ENCODE measurements at regions not wholly inside any gene's neighbourhood (a gene's known extent, or its start where the extent isn't known, plus 50 kb on each side); places are given as distances from the start of the nearest gene placed in this dataset.

GRCh38 chr4:159980826-159981468 is 878.1 kb downstream of the RAPGEF2 start:
- no peaks in the 10 kb centered on the region for H3K9me3 ChIP-seq (ENCODE audit: control insufficient read depth, insufficient read depth, low read depth, low read length)
- H3K27me3 ChIP-seq (ENCODE audit: control insufficient read depth, insufficient read depth, low read length): no peaks in the 10 kb centered on the region
- no peak overlapping the region for H3K27ac ChIP-seq (ENCODE audit: insufficient read depth, low read length)
- H3K79me2 ChIP-seq (ENCODE audit: control insufficient read depth, insufficient read depth, low read length): no peaks in the 10 kb centered on the region
- no peak overlapping the region for H3K9ac ChIP-seq (ENCODE audit: insufficient read depth, low read length)
- no peak for DNase-seq (ENCODE audit: low read depth in 2 of 2)
- TF ChIP-seq CTCF (conservative IDR thresholded peaks at IDR 0.05 in 1 of 2, IDR thresholded peaks at IDR 0.05 in 1 of 2; ENCODE audit: low read depth in 1 of 2, low read length in 2 of 2): no peak
- H3K4me1 ChIP-seq (ENCODE audit: control insufficient read depth, extremely low read depth, insufficient read depth, low read length): no peaks in the 10 kb centered on the region
- H3K4me2 ChIP-seq (ENCODE audit: extremely low read depth, insufficient read depth, low read length): no peak overlapping the region
- H4K20me1 ChIP-seq (ENCODE audit: control insufficient read depth, extremely low read depth, insufficient read depth, low read length): no peaks in the 10 kb centered on the region
- H3K36me3 ChIP-seq (ENCODE audit: control insufficient read depth, insufficient read depth, low read length): no peaks in the 10 kb centered on the region
- no peak overlapping the region for H3K4me3 ChIP-seq (replicated peaks in 1 of 4; ENCODE audit: control extremely low read depth in 1 of 4, insufficient read depth in 1 of 4, low read depth in 3 of 4, low read length in 4 of 4)
- no peak overlapping the region for H2AFZ ChIP-seq (ENCODE audit: low read length)

- Histone ChIP-seq H3K4me3 (replicated peaks in 1 of 4; ENCODE audit: control extremely low read depth in 1 of 4, insufficient read depth in 1 of 4, low read depth in 3 of 4, low read length in 4 of 4) (no peak overlapping the region), H2AFZ (ENCODE audit: low read length) (no peak overlapping the region), H3K27me3 (ENCODE audit: control insufficient read depth, insufficient read depth, low read length) (no peaks in the 10 kb centered on the region), H3K79me2 (ENCODE audit: control insufficient read depth, insufficient read depth, low read length) (no peaks in the 10 kb centered on the region), H3K27ac (ENCODE audit: insufficient read depth, low read length) (no peak overlapping the region), H3K4me2 (ENCODE audit: extremely low read depth, insufficient read depth, low read length) (no peak overlapping the region), H4K20me1 (ENCODE audit: control insufficient read depth, extremely low read depth, insufficient read depth, low read length) (no peaks in the 10 kb centered on the region), H3K9me3 (ENCODE audit: control insufficient read depth, insufficient read depth, low read depth, low read length) (no peaks in the 10 kb centered on the region), H3K9ac (ENCODE audit: insufficient read depth, low read length) (no peak overlapping the region), H3K4me1 (ENCODE audit: control insufficient read depth, extremely low read depth, insufficient read depth, low read length) (no peaks in the 10 kb centered on the region), H3K36me3 (ENCODE audit: control insufficient read depth, insufficient read depth, low read length) (no peaks in the 10 kb centered on the region)
- no peak for TF ChIP-seq EZH2 (IDR thresholded peaks at IDR 0.05; ENCODE audit: low read length, missing control alignments)
- no peak for TF ChIP-seq CTCF (conservative IDR thresholded peaks at IDR 0.05 in 1 of 2, IDR thresholded peaks at IDR 0.05 in 1 of 2; ENCODE audit: low read depth in 1 of 2, low read length in 2 of 2)
- no peak for DNase-seq (ENCODE audit: low read depth in 2 of 2)
These were observed 878.6 kb downstream of the RAPGEF2 start for GRCh38 chr4:159981469-159981856.

- Histone ChIP-seq H3K27ac (ENCODE audit: insufficient read depth, low read length) (no peak overlapping the region), H3K36me3 (ENCODE audit: control insufficient read depth, insufficient read depth, low read length) (no peaks in the 10 kb centered on the region), H3K9ac (ENCODE audit: insufficient read depth, low read length) (no peak overlapping the region), H3K9me3 (ENCODE audit: control insufficient read depth, insufficient read depth, low read depth, low read length) (no peaks in the 10 kb centered on the region), H2AFZ (ENCODE audit: low read length) (no peak overlapping the region), H3K4me1 (ENCODE audit: control insufficient read depth, extremely low read depth, insufficient read depth, low read length) (no peaks in the 10 kb centered on the region), H3K27me3 (ENCODE audit: control insufficient read depth, insufficient read depth, low read length) (no peaks in the 10 kb centered on the region), H3K4me2 (ENCODE audit: extremely low read depth, insufficient read depth, low read length) (no peak overlapping the region), H4K20me1 (ENCODE audit: control insufficient read depth, extremely low read depth, insufficient read depth, low read length) (no peaks in the 10 kb centered on the region), H3K79me2 (ENCODE audit: control insufficient read depth, insufficient read depth, low read length) (no peaks in the 10 kb centered on the region), H3K4me3 (replicated peaks in 1 of 4; ENCODE audit: control extremely low read depth in 1 of 4, insufficient read depth in 1 of 4, low read depth in 3 of 4, low read length in 4 of 4) (no peak overlapping the region)
- peak in 1 of 2 donors; percentile 12 for DNase-seq (ENCODE audit: low read depth in 2 of 2)
- TF ChIP-seq CTCF (conservative IDR thresholded peaks at IDR 0.05 in 1 of 2, IDR thresholded peaks at IDR 0.05 in 1 of 2; ENCODE audit: low read depth in 1 of 2, low read length in 2 of 2) (no peak), EZH2 (IDR thresholded peaks at IDR 0.05; ENCODE audit: low read length, missing control alignments) (no peak)
These were observed 880.2 kb downstream of the RAPGEF2 start for GRCh38 chr4:159983082-159983481.

Data from fibroblast of lung (primary cell).